IPS-NIHi7 (cell line): ENCODE measurements at regions not wholly inside any gene's neighbourhood (a gene's known extent, or its start where the extent isn't known, plus 50 kb on each side); places are given as distances from the start of the nearest gene placed in this dataset.
"Not testable (repeated sequence)": the region's sequence is repeated elsewhere in the genome, so short reads cannot be mapped to it uniquely, and the experiment has no call there.

Experiments used
- DNase-seq: peaks from one replicate; pipeline ENCODE4 v3.0.0; 2012; ENCODE audit warnings: mixed read lengths; ENCODE audit errors: extremely low spot score

DNA sequence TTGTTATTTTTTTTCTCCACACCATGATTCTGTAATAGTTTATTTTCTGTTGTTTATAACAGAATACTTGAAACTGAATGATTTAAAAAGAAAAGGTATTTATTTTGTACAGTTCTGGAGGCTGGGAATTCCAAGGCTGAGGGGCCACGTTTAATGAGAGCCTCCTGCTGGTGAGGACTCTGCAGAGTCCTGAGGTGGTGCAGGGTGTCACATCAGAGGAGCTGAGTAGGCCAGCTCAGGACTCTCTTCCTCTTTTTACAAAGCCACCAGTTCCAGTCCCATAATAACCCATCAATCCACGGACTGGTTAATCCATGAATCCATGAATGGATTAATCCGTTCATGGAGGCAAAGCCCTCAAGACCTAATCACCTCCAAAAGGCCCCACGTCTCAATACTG lies 71.6 kb downstream of the TFAP2A start:
- DNase-seq = no peak

DNA sequence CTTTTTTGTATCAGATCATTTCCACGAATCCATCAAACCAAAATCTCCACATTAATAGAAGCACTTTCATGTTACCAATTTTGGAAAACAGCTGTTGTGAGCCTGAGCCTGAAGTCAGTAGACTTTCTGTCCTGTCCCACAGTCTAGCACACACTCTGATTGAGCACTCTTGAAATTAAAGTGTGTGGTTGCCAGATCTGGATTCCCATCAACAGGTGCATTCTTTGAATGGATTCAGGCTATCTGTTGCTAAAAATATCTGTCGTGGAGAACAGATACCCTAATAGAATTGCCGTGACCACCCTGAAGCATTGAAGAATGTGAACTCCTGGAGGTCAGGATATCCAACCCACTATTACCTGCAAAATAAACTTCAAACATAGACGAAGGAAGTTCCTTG lies 73.3 kb downstream of the TFAP2A start:
- DNase-seq = no peak

DNA sequence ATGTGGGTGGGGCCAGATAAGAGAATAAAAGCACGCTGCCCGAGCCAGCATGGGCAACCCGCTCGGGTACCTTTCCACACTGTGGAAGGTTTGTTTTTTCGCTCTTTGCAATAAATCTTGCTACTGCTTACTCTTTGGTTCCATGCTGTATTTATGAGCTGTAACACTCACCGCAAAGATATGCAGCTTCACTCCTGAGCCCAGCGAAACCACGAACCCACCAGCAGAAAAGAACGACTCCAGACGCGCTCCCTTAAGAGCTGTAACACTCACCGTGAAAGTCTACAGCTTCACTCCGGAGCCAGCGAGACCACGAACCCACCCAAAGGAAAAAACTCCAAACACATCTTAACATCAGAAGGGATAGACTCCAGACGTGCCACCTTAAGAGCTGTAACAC lies 76.7 kb downstream of the TFAP2A start:
- no peak for DNase-seq

DNA sequence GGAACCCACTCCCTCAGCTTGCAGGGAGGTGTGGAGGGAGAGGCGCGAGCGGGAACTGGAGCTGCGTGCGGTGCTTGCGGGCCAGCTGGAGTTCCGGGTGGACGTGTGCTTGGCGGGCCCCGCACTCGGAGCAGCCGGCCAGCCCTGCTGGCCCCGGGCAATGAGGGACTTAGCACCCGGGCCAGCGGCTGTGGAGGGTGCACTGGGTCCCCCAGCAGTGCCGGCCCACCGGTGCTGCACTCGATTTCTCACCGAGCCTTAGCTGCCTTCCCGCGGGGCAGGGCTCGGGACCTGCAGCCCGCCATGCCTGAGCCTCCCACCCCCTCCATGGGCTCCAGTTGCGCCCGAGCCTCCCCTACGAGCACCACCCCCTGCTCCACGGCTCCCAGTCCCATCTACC lies 77.5 kb downstream of the TFAP2A start:
- DNase-seq = not testable (repeated sequence)

DNA sequence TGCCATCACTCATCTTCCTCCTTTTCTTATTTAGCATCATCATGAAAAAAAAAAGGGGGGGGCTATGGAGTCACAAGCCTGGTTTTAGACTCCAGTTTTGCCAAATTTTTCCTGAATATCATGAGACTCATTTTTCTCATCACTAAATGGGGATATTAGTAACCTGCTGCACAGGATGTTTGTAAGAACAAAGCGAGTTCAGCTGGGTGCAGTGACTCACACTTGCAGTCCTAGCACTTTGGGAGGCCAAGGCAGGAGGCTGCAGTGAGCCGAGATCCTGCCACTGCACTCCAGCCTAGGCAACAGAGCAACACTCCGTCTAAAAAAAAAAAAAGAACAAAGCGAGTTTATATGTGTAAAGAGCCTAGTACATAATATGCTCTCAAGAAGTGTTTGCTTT lies 82.8 kb downstream of the TFAP2A start:
- no peak for DNase-seq

GRCh38 chr6:10331334-10331968 lies 83.4 kb downstream of the TFAP2A start:
- no peak for DNase-seq

DNA sequence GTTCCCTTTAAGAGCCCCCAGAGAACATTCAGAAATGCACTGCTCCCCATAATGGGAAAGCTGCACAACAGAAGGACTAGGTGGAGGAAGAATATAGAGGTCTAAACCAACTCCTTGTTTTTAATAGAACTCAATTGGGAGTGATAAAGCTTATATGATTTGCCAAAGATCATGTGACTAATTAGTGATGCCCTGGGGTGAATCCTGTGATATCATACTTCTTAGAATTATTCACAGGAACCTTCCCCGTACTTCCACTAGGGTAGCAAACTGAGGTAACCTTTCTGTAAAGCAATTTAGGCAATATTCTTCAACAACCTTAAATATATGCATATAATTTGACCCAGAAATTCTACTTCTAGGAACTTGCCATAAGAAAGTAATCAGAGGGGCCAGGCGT lies 84.4 kb downstream of the TFAP2A start:
- no peak for DNase-seq

GRCh38 chr6:10323018-10323417 lies 91.9 kb downstream of the TFAP2A start:
- no peak for DNase-seq

DNA sequence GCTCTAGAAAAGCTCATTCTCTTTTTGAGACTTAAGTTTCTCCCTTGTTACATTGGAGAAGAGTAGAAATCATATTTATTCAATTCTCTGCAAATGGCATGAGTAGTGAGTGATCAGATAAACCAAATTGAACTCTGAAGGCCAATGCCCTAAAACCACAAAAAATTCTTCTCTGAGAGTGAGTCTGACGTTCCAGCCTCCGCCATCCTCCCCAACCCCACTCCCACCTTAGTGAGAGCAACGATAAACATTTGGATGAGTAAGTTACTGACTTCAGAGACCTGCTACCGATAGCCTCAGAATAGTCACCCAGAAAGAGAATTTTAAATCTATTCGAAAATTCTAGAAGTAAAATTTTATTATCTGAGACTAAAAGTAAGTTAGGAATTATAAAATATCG lies 94.6 kb downstream of the TFAP2A start:
- DNase-seq = no peak

- DNase-seq = no peak
Observed at GRCh38 chr6:10316373-10316721, 98.5 kb downstream of the TFAP2A start.

- DNase-seq = no peak
Observed at GRCh38 chr6:10315658-10316372, 99.1 kb downstream of the TFAP2A start.

GRCh38 chr6:10315034-10315433 lies 99.8 kb downstream of the TFAP2A start:
- peak; percentile 75 for DNase-seq

DNA sequence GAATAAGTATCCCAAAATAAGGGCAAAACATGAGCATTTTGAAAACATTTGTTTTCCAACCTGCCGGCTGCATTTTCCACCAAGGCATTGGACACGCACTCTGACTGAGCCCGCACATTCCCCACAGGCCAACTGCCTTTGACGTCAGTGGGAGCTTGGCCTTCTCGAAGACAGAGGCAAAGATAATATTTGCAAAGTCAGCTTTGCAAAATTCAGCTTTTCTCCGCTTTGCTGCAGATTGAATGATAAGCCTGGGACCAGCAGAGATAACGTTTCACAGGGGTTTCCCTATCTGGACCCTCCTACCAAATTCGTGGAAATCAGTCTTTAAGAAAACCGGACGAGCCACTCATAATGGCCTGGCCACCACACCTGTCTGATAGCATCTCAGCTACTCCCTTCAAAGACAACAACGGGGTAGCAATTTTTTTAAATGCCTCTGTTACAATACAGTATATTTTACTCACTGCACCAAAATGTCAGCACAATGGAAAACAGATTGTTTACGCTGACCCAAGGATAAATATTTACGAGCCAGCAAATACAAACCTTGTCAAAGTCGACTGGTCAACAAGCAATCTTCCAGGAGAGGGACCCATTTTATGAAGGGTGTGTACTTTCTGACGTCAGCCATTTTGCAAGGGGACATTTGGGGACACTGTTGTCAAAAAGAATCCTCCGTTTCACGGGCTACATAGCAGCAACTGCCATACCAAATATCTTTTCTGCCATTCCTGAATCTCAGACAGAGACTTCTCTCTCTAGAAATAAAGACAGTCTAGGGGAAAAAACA lies 100.5 kb downstream of the TFAP2A start:
- no peak for DNase-seq

GRCh38 chr6:10313799-10314162 lies 101.1 kb downstream of the TFAP2A start:
- no peak for DNase-seq

GRCh38 chr6:10312445-10312844 lies 102.4 kb downstream of the TFAP2A start:
- DNase-seq = peak; percentile 29

- not testable (repeated sequence) for DNase-seq
Observed at GRCh38 chr6:10311546-10312405, 103.1 kb downstream of the TFAP2A start.

DNA sequence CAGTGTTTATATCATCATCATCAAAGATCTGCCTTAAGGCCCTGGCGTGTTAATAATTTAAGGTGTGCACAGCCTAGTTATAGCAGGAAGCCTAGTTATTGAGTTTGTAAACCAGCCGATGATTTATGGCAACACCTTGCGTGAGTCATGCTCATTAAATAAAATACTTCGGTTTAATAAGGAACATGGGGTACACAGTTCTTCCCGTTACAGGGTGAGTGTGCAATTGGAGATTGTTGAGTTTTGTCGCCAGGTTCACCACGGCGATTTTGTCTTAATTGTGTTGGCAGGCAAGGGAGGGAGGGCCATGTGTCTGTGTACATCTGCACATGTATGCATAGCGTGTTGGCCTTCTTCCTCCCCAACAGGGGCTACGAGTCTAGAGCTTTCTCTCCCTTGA lies 104.0 kb downstream of the TFAP2A start:
- DNase-seq = no peak

- no peak for DNase-seq
Observed at GRCh38 chr6:10310330-10310653, 104.6 kb downstream of the TFAP2A start.

DNA sequence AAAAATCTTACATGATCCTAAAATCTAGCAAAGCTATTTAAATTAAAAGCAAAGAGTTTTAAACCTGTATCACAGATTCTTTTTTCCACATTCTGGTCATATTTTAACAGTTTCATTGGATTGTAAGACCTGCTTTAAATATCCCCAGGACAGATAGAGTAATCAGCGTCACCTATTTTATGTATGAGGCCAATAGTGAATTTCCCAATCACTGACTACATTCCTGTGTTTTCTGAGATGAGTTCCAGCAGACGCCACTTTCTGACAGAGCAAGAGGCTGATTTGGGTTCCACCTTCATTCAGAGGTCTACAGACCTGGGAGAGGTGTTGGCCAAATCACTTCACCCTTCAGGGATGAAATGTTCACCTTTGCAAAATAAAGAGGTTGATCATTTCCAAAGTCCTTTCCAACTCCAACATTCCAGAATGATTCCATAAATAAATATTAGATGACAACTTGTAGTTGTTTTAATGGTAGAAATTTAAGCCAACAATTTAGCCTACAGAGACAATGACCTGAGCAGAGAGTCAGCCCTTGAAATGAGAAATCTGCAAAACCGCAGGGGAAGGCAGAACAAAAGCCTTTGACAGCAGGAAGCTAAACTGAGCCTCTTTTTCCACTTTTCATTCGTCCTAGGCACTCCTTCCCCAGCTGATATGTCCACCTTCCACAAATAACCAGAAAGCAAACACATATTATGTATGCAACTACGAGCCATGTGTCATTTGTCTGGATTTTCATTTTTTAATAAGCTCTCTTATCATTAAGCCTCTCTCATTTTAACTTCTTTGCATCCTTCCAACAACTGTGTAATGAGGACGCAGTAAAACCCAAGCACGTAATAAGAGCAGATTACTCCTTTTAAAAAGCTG lies 105.2 kb downstream of the TFAP2A start:
- peak; percentile 29 for DNase-seq

GRCh38 chr6:10307476-10307875 lies 107.4 kb downstream of the TFAP2A start:
- DNase-seq = peak; percentile 61

GRCh38 chr6:10307028-10307427 lies 107.8 kb downstream of the TFAP2A start:
- no peak for DNase-seq
